ENCODE measurements at regions not wholly inside any gene's neighbourhood (a gene's known extent, or its start where the extent isn't known, plus 50 kb on each side); places are given as distances from the start of the nearest gene placed in this dataset.
"Not testable (repeated sequence)": the region's sequence is repeated elsewhere in the genome, so short reads cannot be mapped to it uniquely, and the experiment has no call there.

DNA sequence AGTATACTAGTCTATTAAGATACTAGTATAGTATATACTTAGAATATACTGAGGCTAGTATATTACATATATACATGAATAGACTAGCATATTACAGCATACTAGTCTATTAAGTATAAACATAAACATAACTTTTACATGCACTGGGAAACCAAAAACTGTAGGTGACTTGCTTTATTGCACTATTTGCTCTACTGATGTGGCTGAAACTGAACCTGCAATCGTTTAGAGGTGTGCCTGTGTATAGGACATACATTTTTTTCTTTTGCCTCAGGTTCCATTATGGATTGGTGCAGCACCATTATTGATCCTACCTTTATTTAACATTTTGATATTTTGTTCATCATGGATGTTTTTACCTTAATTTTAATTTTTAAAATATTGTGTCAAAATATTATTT lies 143.2 kb upstream of the RGS6 start:
- TF ChIP-seq, protein P1, sequence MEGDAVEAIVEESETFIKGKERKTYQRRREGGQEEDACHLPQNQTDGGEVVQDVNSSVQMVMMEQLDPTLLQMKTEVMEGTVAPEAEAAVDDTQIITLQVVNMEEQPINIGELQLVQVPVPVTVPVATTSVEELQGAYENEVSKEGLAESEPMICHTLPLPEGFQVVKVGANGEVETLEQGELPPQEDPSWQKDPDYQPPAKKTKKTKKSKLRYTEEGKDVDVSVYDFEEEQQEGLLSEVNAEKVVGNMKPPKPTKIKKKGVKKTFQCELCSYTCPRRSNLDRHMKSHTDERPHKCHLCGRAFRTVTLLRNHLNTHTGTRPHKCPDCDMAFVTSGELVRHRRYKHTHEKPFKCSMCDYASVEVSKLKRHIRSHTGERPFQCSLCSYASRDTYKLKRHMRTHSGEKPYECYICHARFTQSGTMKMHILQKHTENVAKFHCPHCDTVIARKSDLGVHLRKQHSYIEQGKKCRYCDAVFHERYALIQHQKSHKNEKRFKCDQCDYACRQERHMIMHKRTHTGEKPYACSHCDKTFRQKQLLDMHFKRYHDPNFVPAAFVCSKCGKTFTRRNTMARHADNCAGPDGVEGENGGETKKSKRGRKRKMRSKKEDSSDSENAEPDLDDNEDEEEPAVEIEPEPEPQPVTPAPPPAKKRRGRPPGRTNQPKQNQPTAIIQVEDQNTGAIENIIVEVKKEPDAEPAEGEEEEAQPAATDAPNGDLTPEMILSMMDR (IDR thresholded peaks at IDR 0.05; ENCODE audit: control insufficient read depth, insufficient read depth, low read depth, low read length, missing control alignments): no peak
- H3K4me3 ChIP-seq (ENCODE audit: control insufficient read depth, low read depth, low read length): no peak overlapping the region
- DNase-seq (ENCODE audit: low read depth): no peak

DNA sequence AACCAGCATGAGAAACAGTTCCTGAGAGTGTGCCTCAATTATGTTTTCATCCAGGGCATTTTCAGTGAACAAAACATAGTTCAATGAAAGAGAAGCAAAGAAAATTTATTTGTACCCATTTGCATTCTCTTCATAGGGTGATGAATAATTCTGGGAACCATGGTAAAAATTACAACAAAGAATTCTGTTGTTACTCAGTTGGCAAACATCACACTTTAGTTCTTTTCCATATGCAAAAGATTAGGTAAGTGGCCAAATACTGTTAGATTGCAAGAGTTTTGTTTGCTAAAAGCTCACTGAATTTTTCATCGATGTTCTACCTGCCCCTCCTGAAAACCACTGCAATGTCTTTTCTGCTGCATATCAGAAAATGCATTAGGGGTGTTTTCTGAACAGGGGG lies 132.4 kb upstream of the RGS6 start:
- TF ChIP-seq, protein P1 (IDR thresholded peaks at IDR 0.05; ENCODE audit: control insufficient read depth, insufficient read depth, low read depth, low read length, missing control alignments): no peak
- H3K4me3 ChIP-seq (ENCODE audit: control insufficient read depth, low read depth, low read length): no peak overlapping the region
- DNase-seq (ENCODE audit: low read depth): no peak

DNA sequence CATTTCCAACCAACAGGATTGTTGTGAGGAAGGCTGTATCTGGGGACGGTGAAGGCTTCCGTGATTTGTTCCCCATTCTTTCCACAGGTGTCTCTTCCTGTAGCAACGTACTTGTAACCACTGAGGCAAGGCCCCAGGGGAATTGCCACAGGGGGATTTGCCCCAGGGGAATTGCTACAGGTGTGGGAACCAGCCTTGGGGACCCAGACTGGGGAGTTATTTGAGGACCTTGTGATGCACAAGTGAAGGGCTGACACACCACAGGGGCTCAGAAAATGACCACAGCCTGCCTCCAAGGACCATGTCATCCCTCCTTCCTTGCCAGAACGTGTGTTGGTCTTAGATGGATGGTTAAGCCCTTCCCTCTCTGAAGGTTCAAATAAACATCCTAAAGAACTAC lies 131.4 kb upstream of the RGS6 start:
- no peak overlapping the region for H3K4me3 ChIP-seq (ENCODE audit: control insufficient read depth, low read depth, low read length)
- no peak for DNase-seq (ENCODE audit: low read depth)
- TF ChIP-seq, protein P1 (IDR thresholded peaks at IDR 0.05; ENCODE audit: control insufficient read depth, insufficient read depth, low read depth, low read length, missing control alignments): no peak

DNA sequence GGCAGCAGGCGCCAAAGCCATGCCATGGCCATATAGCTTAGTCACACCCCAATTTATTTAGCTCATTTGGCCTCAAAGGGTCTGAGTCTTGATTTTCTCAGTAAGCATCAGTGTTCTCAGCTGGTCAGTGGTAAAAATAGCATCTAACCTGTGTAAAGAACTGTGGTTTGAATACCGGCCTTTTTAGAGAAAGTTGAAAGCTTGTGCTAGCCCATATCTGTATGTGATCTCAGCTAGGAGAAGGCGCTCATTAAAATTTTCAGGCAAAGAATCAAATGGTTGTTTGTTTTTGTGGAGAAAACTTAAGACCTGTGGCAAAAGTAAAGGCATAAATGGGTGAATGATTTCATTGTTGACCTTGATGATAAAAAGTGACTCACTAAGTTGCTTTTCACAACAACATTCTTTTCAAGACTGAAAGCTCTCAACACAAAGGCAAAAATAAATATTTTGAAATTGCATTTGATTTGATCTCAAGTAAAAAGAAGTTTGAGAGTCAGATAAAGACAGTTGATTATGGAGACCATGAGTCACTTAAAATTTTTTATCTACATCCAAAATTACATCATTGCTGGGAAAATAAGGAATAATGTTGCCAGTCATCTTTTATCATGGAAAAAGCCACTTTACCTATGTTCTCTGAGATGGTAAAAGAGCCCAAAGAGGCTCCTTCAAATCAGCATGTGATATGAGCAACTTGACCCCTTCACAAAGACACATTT lies 128.5 kb upstream of the RGS6 start:
- TF ChIP-seq, protein P1 (IDR thresholded peaks at IDR 0.05; ENCODE audit: control insufficient read depth, insufficient read depth, low read depth, low read length, missing control alignments): no peak
- DNase-seq (ENCODE audit: low read depth): no peak
- H3K4me3 ChIP-seq (ENCODE audit: control insufficient read depth, low read depth, low read length): no peak overlapping the region

DNA sequence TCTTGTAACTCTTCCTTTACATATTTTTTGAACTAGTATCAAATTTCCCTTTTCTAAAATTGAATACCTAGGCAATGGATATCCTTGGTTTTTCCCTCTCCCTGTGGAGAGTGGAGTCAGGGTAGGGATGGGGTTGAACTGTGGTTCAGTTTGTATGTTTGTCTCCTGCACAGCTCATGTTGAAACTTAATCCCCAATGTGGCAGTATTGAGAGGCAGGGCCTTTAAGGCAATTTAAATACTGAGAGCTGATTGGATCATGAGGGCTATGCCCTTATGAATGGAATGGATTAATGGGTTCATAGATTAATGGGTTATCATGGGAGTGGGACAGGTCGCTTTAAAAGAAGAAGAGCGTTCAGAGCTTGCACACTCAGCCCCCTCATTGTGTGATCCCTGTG lies 127.2 kb upstream of the RGS6 start:
- DNase-seq (ENCODE audit: low read depth): no peak
- no peak overlapping the region for H3K4me3 ChIP-seq (ENCODE audit: control insufficient read depth, low read depth, low read length)
- TF ChIP-seq, protein P1 (IDR thresholded peaks at IDR 0.05; ENCODE audit: control insufficient read depth, insufficient read depth, low read depth, low read length, missing control alignments): no peak

DNA sequence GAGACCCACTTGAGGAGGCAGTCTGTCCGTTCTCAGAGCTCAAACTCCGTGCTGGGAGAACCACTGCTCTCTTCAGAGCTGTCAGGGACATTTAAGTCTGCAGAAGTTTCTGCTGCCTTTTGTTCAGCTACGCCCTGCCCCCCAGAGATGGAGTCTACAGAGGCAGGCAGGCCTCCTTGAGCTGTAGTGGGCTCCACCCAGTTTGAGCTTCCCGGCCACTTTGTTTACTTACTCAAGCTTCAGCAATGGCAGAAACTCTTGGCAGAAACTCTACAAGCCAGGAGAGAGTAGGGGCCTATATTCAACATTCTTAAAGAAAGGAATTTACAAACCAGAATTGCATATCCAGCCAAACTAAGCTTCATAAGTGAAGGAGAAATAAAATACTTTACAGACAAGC lies 125.2 kb upstream of the RGS6 start:
- H3K4me3 ChIP-seq (ENCODE audit: control insufficient read depth, low read depth, low read length); DNase-seq (ENCODE audit: low read depth): not testable (repeated sequence)

DNA sequence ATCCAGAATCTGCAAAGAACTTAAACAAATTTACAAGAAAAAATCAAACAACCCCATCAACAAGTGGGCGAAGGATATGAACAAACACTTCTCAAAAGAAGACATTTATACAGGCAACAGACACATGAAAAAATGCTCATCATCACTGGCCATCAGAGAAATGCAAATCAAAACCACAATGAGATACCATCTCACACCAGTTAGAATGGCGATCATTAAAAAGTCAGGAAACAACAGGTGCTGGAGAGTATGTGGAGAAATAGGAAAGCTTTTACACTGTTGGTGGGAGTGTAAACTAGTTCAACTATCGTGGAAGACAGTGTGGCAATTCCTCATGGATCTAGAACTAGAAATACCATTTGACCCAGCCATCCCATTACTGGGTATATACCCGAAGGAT lies 121.4 kb upstream of the RGS6 start:
- H3K4me3 ChIP-seq (ENCODE audit: control insufficient read depth, low read depth, low read length); DNase-seq (ENCODE audit: low read depth): not testable (repeated sequence)

DNA sequence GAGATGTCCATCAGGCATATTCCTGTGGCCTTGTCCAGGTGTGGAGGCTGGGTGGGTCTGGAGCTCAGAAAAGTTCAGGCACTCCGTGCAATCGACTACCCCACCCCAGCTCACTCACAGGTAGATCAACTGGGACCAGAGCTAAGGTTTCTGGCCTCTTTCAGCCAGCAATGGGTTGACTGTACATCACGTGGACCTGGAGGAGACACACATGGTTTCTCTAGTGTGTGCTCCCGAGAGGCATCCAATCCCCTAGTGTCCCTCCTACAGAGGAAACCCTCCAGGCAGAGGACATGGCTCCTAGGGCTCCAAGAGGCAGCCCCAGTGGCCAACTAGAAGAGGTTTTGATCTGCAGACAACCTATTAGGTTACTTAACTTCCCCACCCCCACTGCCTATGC lies 119.5 kb upstream of the RGS6 start:
- DNase-seq (ENCODE audit: low read depth): no peak
- TF ChIP-seq, protein P1 (IDR thresholded peaks at IDR 0.05; ENCODE audit: control insufficient read depth, insufficient read depth, low read depth, low read length, missing control alignments): no peak
- H3K4me3 ChIP-seq (ENCODE audit: control insufficient read depth, low read depth, low read length): no peak overlapping the region

All from AG09309 (cell line).